ENCODE measurements at regions not wholly inside any gene's neighbourhood (a gene's known extent, or its start where the extent isn't known, plus 50 kb on each side); places are given as distances from the start of the nearest gene placed in this dataset.

DNA sequence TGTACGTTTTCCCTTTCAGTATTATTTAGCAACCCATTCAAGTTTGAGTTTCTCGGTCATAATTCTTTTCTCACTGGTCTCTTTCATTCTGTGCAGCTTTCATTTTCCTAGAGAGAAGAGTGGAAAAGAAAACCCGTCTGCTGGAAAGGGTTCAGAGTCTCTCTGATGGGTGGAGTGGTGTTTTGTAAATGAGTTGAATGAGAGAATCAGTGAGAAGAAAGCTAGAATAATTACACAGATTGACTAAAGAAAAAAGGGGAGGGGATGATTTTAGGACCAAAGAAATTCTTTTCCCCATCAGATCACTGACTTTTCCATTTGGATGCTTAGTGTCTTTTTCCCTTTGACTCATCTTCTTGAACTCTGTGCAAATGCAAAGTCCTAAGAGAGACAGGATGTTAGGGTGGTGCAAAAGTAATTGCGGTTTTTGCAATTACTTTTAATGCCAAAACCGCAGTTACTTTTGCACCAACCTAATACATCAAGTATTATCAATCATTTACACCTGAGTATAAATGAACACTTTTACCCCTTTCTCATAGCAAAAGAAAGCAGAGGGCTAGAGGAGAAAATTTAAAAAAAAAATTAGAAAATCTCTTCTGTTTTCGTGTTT lies 242.1 kb upstream of the SP4 start:
- TF ChIP-seq, protein P1, sequence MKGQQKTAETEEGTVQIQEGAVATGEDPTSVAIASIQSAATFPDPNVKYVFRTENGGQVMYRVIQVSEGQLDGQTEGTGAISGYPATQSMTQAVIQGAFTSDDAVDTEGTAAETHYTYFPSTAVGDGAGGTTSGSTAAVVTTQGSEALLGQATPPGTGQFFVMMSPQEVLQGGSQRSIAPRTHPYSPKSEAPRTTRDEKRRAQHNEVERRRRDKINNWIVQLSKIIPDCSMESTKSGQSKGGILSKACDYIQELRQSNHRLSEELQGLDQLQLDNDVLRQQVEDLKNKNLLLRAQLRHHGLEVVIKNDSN (CRISPR knock-in tag; IDR thresholded peaks at IDR 0.05): no peak
- TF ChIP-seq, protein P2, sequence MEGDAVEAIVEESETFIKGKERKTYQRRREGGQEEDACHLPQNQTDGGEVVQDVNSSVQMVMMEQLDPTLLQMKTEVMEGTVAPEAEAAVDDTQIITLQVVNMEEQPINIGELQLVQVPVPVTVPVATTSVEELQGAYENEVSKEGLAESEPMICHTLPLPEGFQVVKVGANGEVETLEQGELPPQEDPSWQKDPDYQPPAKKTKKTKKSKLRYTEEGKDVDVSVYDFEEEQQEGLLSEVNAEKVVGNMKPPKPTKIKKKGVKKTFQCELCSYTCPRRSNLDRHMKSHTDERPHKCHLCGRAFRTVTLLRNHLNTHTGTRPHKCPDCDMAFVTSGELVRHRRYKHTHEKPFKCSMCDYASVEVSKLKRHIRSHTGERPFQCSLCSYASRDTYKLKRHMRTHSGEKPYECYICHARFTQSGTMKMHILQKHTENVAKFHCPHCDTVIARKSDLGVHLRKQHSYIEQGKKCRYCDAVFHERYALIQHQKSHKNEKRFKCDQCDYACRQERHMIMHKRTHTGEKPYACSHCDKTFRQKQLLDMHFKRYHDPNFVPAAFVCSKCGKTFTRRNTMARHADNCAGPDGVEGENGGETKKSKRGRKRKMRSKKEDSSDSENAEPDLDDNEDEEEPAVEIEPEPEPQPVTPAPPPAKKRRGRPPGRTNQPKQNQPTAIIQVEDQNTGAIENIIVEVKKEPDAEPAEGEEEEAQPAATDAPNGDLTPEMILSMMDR (IDR thresholded peaks at IDR 0.05): no peak
- no peak for TF ChIP-seq ATF1 (CRISPR knock-in tag; IDR thresholded peaks at IDR 0.05)
